AML-193 (cell line): ENCODE measurements at regions not wholly inside any gene's neighbourhood (a gene's known extent, or its start where the extent isn't known, plus 50 kb on each side); places are given as distances from the start of the nearest gene placed in this dataset.
"Not testable (repeated sequence)": the region's sequence is repeated elsewhere in the genome, so short reads cannot be mapped to it uniquely, and the experiment has no call there.

Experiments
- DNase-seq, 2 experiments: peaks; one replicate each; lab custom pipeline; 2025; lab: John Stamatoyannopoulos, UW

DNA sequence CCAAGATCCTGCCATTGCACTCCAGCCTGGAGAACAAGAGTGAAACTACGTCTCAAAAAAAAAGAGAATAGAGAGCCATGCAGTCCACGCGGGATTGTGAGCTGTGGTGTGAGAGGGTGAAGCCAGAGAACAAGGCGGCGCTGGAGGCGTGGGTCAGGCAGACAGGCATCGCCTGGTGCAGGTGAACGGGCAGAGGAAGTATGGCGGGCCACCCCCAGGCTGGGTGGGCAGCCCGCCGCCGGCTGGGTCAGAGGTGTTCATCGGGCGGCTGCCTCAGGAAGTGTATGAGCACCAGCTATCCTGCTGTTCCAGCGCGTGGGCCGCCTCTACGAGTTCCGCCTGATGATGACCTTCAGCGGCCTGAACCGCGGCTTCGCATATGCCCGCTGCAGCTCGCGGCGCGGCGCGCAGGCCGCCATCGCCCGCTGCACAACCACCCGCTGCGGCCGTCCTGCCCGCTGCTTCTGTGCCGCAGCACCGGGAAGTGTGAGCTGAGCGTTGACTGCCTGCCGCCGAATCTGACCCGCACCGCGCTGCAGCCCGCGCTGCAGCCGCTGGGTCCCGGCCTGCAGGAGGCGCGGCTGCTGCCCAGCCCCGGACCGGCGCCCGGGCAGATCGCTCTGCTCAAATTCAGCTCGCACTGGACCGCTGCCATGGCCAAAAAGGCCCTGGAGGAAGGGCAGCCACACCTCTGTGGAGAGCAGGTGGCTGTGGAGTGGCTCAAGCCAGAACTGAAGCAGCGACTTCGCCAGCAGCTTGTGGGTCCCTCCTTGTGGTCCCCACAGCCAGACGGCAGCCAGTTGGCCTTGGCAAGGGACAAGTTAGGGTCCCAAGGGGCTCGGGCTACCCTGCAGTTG, 95.5 kb upstream of the PLEKHM1 start:
- not testable (repeated sequence) for DNase-seq

GRCh38 chr17:45586651-45586934, 96.1 kb upstream of the PLEKHM1 start:
- DNase-seq: not testable (repeated sequence)

- not testable (repeated sequence) for DNase-seq
Observed at GRCh38 chr17:45592433-45592923, 102.0 kb upstream of the PLEKHM1 start.

DNA sequence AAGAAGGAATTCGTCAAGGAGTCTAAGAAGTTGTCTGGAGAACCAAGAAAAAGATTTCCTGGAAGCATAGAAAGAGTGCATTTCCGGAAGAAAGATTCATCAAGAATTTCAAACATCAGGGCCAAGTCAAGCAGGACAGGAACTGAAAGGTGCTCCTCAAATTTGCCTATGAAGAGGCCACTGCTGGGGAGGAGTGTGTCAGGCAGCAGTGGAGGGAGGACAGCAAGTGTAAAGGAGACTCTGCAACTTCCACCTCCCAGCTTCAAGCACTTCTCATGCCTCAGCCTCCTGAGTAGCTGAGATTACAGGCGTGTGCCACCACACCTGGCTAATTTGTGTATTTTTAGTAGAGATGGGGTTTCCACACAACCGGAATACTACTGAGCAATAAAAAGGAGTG, 105.8 kb upstream of the PLEKHM1 start:
- not testable (repeated sequence) for DNase-seq

- not testable (repeated sequence) for DNase-seq
Observed at GRCh38 chr17:45600052-45601012, 109.8 kb upstream of the PLEKHM1 start.

- DNase-seq: not testable (repeated sequence)
Observed at GRCh38 chr17:45601013-45601412, 110.5 kb upstream of the PLEKHM1 start.

DNA sequence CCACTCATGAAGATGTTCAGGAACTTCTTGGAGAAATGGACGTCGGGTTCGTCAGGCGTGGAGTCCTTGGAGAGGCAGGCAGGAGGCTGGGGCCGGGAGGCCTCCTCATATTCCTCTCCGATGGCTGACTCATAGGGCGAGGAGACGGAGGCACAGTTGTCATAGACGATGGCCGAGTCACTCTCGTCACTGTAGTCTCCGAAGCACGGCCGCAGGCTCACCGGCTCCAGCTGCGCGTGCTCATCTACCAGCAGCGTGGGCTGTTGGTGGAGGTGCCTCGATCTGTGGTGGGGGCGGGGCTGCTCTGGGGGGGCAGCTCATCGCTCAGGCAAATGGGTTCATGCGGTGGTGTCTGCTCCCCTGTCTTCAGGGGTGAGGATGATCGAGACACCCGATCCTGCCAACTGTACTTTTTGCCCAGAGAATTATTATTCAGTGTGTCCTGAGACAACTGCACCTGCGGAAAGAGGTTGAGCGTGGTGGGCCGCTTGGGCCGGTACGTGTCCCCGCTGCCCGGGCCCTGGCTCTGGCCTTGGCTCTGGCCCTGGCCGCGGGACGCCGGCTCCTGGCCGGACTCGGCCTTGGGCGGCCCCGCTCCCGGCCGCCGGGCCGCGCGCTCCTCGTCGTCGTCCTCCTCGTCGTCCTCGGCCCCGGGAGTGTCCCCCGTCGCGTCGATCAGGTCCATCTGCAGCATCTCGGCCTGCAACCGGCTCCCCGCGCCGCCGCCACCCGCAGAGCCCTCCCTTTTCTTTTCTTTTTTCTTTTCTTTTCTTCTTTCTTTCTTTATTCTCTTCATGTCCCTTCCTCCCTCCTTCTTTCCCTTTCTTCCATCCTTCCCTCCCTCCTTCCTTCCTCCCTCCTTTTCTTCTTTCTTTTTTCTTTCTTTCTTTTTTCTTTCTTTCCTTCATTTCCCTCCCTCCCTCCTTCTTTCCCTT, 111.4 kb upstream of the PLEKHM1 start:
- not testable (repeated sequence) for DNase-seq

GRCh38 chr17:45605751-45606150, 115.2 kb upstream of the PLEKHM1 start:
- not testable (repeated sequence) for DNase-seq

GRCh38 chr17:45619984-45620405, 129.5 kb upstream of the PLEKHM1 start:
- DNase-seq: not testable (repeated sequence)

GRCh38 chr17:45620468-45620867, 129.9 kb upstream of the PLEKHM1 start:
- DNase-seq: not testable (repeated sequence)

DNA sequence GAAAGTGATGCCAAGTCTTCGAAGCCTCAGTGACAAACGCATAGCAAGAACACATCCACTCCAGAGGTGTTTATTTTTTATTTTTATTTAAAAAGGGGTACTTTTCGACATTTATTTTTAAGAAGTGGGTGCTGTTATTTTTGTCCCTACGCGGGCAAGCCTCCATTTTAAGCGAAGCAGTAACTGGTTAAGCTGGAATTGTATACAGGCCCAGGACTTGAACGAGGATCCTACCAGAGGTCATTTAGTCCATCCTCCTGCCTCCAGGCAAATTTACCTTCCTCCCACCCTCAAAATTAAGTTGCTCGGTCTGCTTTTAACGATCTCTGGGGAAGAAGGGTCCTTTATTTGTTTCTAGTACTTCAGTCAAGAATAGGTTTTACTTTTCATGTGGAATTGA, 130.6 kb upstream of the PLEKHM1 start:
- DNase-seq: not testable (repeated sequence)

DNA sequence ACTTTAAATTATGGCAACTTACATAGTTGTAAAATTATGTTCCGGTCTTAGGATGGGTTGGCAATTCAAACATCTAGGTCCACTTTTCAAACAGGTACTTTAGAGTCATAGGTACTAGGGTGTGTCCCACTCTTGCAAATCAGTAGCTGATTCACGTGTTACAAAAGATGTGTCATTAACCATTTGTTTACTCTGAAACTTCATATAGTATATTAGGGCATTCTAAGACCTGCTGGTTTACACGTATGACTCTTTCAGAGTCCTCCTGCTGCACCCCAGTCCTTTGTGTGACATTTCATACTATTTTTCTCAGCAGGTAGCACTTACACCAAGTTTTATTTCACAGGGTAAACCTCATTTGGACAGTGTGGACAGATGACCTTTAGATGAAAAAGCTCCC, 131.8 kb upstream of the PLEKHM1 start:
- not testable (repeated sequence) for DNase-seq

DNA sequence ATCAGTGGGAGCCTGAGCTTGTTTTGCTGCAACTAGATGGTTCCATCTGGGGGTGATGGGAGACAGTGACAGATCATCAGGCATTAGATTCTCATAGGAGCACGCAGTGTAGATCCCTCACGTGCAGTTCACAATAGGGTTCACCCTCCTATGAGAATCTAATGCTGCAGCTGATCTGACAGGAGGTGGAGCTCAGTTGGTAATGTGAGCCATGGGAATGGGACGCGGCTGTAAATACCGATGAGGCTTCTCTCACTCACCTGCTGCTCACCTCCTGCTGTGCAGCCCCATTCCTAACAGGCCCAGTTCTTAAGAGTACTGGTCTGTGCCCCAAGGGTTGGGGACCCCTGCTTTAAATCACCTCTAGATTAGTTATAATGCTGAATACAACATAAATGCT, 137.5 kb upstream of the PLEKHM1 start:
- DNase-seq: no peak

GRCh38 chr17:45631941-45632340, 141.4 kb upstream of the PLEKHM1 start:
- no peak for DNase-seq

DNA sequence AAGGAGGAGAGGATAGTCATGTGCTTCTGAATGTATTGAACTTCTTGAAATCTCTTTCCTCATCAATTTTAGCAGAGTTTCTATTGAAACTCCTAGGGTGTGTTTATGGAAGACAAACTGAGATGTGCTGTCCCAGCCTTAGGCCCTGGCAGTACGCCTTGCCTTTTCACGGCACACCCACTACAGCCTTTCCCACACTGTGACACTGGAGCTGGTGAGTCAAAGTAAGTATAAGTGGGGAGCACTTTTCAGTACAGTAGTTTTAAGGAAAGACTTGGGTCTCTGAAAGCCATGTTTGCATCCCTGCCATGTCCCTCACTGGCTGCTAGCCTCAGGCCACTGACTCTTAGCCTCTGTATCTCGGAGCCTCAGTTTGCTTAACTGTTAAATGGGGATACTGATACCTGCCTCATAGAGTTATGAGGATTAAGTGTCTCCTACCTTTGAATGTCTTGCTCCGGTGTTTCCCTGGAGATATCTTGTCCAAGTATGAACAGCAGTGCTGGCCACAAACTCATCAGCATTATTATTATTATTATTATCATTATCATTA, 144.7 kb upstream of the CRHR1 start:
- no peak for DNase-seq

GRCh38 chr17:45640141-45640850, 143.8 kb upstream of the CRHR1 start:
- no peak for DNase-seq

- DNase-seq: no peak
Observed at GRCh38 chr17:45641541-45641940, 142.6 kb upstream of the CRHR1 start.

DNA sequence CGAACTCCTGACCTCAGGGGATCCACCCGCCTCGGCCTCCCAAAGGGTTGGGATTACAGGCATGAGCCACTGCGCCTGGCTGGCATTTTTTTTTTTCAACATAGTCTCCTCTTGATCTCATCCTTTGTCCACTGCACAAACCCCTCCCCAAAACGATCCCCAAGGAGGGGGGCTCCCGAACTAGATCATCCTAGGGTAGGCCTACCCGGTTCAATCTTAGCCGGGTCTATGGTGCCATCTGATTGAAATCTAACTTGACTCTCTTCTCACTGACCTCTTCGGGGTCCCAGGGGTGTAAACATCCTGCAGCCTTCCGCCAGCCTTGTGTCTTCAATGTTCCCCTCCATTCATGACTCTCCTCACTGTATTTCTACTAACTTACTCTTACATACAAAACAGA, 140.5 kb upstream of the CRHR1 start:
- no peak for DNase-seq

GRCh38 chr17:45644637-45645036, 139.5 kb upstream of the CRHR1 start:
- DNase-seq: not testable (repeated sequence)

GRCh38 chr17:45645330-45645729, 138.8 kb upstream of the CRHR1 start:
- no peak for DNase-seq
